ENCODE measurements at regions not wholly inside any gene's neighbourhood (a gene's known extent, or its start where the extent isn't known, plus 50 kb on each side); places are given as distances from the start of the nearest gene placed in this dataset.

DNA sequence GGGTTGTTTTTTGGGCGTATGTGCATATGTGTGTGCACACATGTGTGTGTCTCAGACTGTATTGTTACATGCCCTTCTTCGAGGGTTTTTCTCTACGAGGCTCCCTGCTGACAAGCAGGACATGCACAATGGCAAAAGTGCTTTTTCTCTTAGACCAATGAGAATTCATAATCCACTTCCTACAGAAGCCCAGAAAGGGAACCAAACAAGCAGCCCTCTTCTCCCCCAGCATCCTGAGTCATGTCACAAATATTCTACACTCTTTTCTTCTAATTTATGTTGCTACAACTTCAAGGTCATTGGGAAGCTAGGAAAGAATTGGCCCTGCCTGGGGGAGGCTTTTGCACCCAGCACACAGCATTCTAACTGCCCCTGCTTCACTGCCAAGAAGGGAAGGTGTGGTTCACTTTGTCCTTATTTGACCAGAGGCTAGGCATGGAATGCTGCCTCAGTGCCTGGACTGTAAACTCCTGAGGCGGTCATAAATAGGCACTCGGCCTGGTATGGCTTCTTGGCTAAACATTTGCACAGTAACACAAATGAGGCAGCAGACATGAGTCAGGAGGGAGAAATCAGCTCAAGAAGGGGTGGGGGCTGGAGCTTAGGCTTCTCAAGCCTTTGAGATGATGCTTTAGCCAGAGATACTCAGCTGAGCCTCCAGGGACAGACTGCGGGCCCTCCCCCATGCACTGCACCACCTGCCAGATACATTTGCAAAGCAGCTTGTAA, 92.7 kb upstream of the KLF7 start (continued):
- TF ChIP-seq, protein P1, sequence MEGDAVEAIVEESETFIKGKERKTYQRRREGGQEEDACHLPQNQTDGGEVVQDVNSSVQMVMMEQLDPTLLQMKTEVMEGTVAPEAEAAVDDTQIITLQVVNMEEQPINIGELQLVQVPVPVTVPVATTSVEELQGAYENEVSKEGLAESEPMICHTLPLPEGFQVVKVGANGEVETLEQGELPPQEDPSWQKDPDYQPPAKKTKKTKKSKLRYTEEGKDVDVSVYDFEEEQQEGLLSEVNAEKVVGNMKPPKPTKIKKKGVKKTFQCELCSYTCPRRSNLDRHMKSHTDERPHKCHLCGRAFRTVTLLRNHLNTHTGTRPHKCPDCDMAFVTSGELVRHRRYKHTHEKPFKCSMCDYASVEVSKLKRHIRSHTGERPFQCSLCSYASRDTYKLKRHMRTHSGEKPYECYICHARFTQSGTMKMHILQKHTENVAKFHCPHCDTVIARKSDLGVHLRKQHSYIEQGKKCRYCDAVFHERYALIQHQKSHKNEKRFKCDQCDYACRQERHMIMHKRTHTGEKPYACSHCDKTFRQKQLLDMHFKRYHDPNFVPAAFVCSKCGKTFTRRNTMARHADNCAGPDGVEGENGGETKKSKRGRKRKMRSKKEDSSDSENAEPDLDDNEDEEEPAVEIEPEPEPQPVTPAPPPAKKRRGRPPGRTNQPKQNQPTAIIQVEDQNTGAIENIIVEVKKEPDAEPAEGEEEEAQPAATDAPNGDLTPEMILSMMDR (conservative IDR thresholded peaks at IDR 0.05; ENCODE audit: low read depth, low read length) = peak; percentile 14; the same call in 1 of the 2 replicates
- no peak for TF ChIP-seq RFX5 (IDR thresholded peaks at IDR 0.05; ENCODE audit: low read depth, low read length)

DNA sequence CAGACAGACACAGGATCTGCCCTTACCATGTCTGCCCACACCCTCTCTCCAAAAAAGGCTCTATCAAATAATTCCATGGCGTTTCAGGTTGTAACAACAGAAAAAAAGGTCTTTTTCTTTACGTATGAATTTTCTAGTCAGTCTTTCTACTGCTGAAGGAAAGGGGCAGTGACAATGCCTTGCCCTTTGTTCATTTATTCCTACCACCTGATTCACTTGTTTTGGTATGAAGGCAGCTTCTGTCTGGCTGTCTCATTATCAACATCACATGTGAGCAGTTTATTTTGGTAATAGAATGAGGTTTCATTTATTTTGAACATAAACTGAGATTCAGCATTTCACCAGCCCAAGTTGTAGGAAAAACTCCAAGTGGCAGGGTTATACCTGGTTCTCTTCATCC, 94.3 kb upstream of the KLF7 start:
- dilution Hi-C loops (cut with HindIII; ENCODE audit: low sequenced_read_pairs, unreplicated experiment) (no loop called here), in situ Hi-C loops (cut with MboI; ENCODE audit: low sequenced_read_pairs) (no loop called here), intact Hi-C loops (cut with micrococcal nuclease) (no loop called here)
- H2BK5ac ChIP-seq (ENCODE audit: low read depth, low read length, poor library complexity, severe bottlenecking) = peak overlapping the region; percentile 76
- BruUV-seq (replicated peaks) = no TSS peak
- peak overlapping the region; percentile 48 for H3K27ac ChIP-seq (ENCODE audit: insufficient read depth, low read length)
- peak overlapping the region; percentile 69; the same call in 1 of the 2 replicates for H3K23ac ChIP-seq (ENCODE audit: low read depth, low read length)
- TF ChIP-seq MAFK (IDR thresholded peaks at IDR 0.05; ENCODE audit: low read depth, low read length) (no peak), MXI1 (IDR thresholded peaks at IDR 0.05; ENCODE audit: borderline replicate concordance, low read depth, low read length) (no peak), RCOR1 (IDR thresholded peaks at IDR 0.05; ENCODE audit: insufficient replicate concordance, low read length) (no peak), POLR2A (IDR thresholded peaks at IDR 0.05; ENCODE audit: low read depth, low read length) (no peak), SMC3 (IDR thresholded peaks at IDR 0.05; ENCODE audit: low read depth, low read length) (no peak), RAD21 (IDR thresholded peaks at IDR 0.05; ENCODE audit: low read length) (no peak), BHLHE40 (IDR thresholded peaks at IDR 0.05; ENCODE audit: low read depth, low read length) (no peak), NFE2L2 (IDR thresholded peaks at IDR 0.05; ENCODE audit: low read depth, low read length) (no peak)
- TF ChIP-seq, protein P2, sequence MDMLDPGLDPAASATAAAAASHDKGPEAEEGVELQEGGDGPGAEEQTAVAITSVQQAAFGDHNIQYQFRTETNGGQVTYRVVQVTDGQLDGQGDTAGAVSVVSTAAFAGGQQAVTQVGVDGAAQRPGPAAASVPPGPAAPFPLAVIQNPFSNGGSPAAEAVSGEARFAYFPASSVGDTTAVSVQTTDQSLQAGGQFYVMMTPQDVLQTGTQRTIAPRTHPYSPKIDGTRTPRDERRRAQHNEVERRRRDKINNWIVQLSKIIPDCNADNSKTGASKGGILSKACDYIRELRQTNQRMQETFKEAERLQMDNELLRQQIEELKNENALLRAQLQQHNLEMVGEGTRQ (IDR thresholded peaks at IDR 0.05; ENCODE audit: low read depth, low read length) = no peak
- TF ChIP-seq, protein P1 (conservative IDR thresholded peaks at IDR 0.05; ENCODE audit: low read depth, low read length) = no peak
- H3K18ac ChIP-seq (ENCODE audit: low read depth, low read length) = peak overlapping the region; percentile 92
- WGBS, 2 experiments (ENCODE audit: extremely low coverage in 2 of 2, insufficient read length in 1 of 2) = no CpG with 5 or more reads among the region's 2 CpGs
- H3K4me1 ChIP-seq (ENCODE audit: control insufficient read depth, insufficient read depth, low read length) = peaks cover 46% of the 10 kb centered on the region
- peak overlapping the region; percentile 60 to 74 for H4K8ac ChIP-seq (ENCODE audit: low read depth in 2 of 2, low read length in 2 of 2)
- peak overlapping the region; percentile 95 for H2BK120ac ChIP-seq (ENCODE audit: low read depth, low read length)
- H2AK9ac ChIP-seq (replicated peaks; ENCODE audit: low read depth, low read length, poor library complexity) = no peak overlapping the region
- H4K20me1 ChIP-seq (ENCODE audit: insufficient read depth, low read length) = no peaks in the 10 kb centered on the region
- peak overlapping the region; percentile 27; the same call in 1 of the 2 replicates for H3K56ac ChIP-seq (ENCODE audit: extremely low read depth, insufficient read depth, low read length)
- H2BK15ac ChIP-seq (ENCODE audit: low read depth, low read length) = peak overlapping the region; percentile 51; the same call in 2 of the 3 replicates
- peak overlapping the region; percentile 57 for H3K14ac ChIP-seq (replicated peaks; ENCODE audit: low read depth, low read length)
- peak overlapping the region; percentile 96 for H2BK20ac ChIP-seq (ENCODE audit: low read depth, low read length)
- CTCF ChIA-PET = interaction anchor here (1.0 kb wide), 1 partner anchor 74 kb away, joined by 3 read pairs; no protein-coding TSS in a partner anchor
- DNase-seq (peak; percentile 50), ATAC-seq (ENCODE audit: low read depth) (no peak)
- POLR2A ChIA-PET (ENCODE audit: unreplicated experiment) = no interaction called here
- peak overlapping the region; percentile 91 for H4K91ac ChIP-seq (ENCODE audit: insufficient read depth, low read depth, low read length)
- peak overlapping the region; percentile 75 for H4K5ac ChIP-seq (ENCODE audit: low read depth, low read length)
- peak overlapping the region; percentile 31; the same call in 1 of the 2 replicates for H3K9ac ChIP-seq (ENCODE audit: low read depth, low read length)
- peak overlapping the region; percentile 90 for H3K4ac ChIP-seq (ENCODE audit: low read depth, low read length)
- no peak overlapping the region for H2AFZ ChIP-seq (replicated peaks; ENCODE audit: low read length, poor library complexity)
- H3K36me3 ChIP-seq (ENCODE audit: control insufficient read depth, insufficient read depth, low read length) = no peaks in the 10 kb centered on the region
- H3K79me1 ChIP-seq (ENCODE audit: low read depth in 1 of 2, low read length in 2 of 2) = peaks cover 7 to 36% of the 10 kb centered on the region in 2 experiments; a peak in 3 of 4 replicates
- H3K9me1 ChIP-seq (ENCODE audit: insufficient read depth, low read length) = peaks cover 39% of the 10 kb centered on the region
- no peaks in the 10 kb centered on the region for H3K9me3 ChIP-seq (ENCODE audit: control insufficient read depth, insufficient read depth, low read length)
- H3K4me3 ChIP-seq (ENCODE audit: insufficient read depth, low read depth, low read length) = no peak overlapping the region
- no peak overlapping the region for H3K4me2 ChIP-seq (ENCODE audit: low read depth, low read length)
- peak overlapping the region; percentile 88 for H2AK5ac ChIP-seq (ENCODE audit: low read depth, low read length)
- no peaks in the 10 kb centered on the region for H3K27me3 ChIP-seq (ENCODE audit: control insufficient read depth, insufficient read depth, low read length)

Measured in IMR-90 (cell line).